Colonic mucosa (tissue), 4 donors: ENCODE measurements at regions not wholly inside any gene's neighbourhood (a gene's known extent, or its start where the extent isn't known, plus 50 kb on each side); places are given as distances from the start of the nearest gene placed in this dataset.

ENCODE experiments used
- DNase-seq: peaks from one replicate; pipeline ENCODE4 v3.0.0-alpha.2; 2020
- H3K27ac ChIP-seq: fragments of 200-600 bp; one replicate; pipeline ENCODE4 v1.8.0; 2021
- H3K27me3 ChIP-seq: fragments of 200-600 bp; one replicate; pipeline ENCODE4 v1.8.0; 2021
- H3K36me3 ChIP-seq: fragments of 200-600 bp; one replicate; pipeline ENCODE4 v1.8.0; 2021
- H3K4me1 ChIP-seq: fragments of 200-600 bp; one replicate; pipeline ENCODE4 v1.8.0; 2021; ENCODE audit warnings: mild to moderate bottlenecking
- H3K4me3 ChIP-seq: fragments of 200-600 bp; one replicate; pipeline ENCODE4 v1.8.0; 2021
- H3K9ac ChIP-seq, 2 donors: one replicate each; pipeline ENCODE4 v1.7.0; 2013; ENCODE audit warnings: control low read depth in 2 of 2, low read depth in 2 of 2, low read length in 2 of 2
- H3K9me3 ChIP-seq: fragments of 200-600 bp; one replicate; pipeline ENCODE4 v1.8.0; 2021
- intact Hi-C: fragments of 100-400 bp; cut with DNase I; formaldehyde crosslinking; loops from one replicate; pipeline ENCODE4 v1.14.1; 2022
- TF ChIP-seq, protein P1 (sequence below): fragments of 200-600 bp; IDR thresholded peaks from one replicate; pipeline ENCODE4 v1.8.0; 2022; ENCODE audit warnings: antibody characterized with exemption, mild to moderate bottlenecking
- donor health status: healthy.
- donor health status: DM: no; HTN: no; CAD: no.
- donor health status: DM: no; HTN: no; CAD: no.

DNA sequence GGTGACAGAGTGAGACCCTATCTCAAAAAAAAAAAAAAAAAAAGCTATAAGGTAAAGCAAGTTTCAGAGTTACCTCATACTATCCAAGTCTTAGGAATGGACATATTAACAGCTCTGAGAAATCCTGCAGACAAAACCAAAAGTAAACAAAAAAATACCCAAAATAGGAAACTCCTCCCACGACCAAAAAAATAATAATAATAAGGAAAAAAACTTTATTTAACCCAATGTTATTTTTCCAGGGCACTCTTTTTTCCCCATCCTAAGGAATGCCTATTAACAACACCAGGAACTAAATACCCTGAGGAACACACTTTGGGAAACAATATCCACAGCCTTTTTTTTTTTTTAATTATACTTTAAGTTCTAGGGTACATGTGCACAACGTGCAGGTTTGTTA lies 135.5 kb upstream of the CCND2 start:
- no peak overlapping the region for H3K9ac ChIP-seq
- H3K36me3 ChIP-seq = no peaks in the 10 kb centered on the region
- no peaks in the 10 kb centered on the region for H3K27me3 ChIP-seq
- DNase-seq = no peak
- no peak overlapping the region for H3K4me3 ChIP-seq
- no peaks in the 10 kb centered on the region for H3K4me1 ChIP-seq
- TF ChIP-seq, protein P1, sequence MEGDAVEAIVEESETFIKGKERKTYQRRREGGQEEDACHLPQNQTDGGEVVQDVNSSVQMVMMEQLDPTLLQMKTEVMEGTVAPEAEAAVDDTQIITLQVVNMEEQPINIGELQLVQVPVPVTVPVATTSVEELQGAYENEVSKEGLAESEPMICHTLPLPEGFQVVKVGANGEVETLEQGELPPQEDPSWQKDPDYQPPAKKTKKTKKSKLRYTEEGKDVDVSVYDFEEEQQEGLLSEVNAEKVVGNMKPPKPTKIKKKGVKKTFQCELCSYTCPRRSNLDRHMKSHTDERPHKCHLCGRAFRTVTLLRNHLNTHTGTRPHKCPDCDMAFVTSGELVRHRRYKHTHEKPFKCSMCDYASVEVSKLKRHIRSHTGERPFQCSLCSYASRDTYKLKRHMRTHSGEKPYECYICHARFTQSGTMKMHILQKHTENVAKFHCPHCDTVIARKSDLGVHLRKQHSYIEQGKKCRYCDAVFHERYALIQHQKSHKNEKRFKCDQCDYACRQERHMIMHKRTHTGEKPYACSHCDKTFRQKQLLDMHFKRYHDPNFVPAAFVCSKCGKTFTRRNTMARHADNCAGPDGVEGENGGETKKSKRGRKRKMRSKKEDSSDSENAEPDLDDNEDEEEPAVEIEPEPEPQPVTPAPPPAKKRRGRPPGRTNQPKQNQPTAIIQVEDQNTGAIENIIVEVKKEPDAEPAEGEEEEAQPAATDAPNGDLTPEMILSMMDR = no peak
- no peak overlapping the region for H3K27ac ChIP-seq
- no peaks in the 10 kb centered on the region for H3K9me3 ChIP-seq
- intact Hi-C loops = no loop called here

- H3K4me3 ChIP-seq = no peak overlapping the region
Measured at GRCh38 chr12:4137441-4137840, 136.1 kb upstream of the CCND2 start.

GRCh38 chr12:4137015-4137414 lies 136.5 kb upstream of the CCND2 start:
- H3K9ac ChIP-seq = no peak overlapping the region
- H3K9me3 ChIP-seq = no peaks in the 10 kb centered on the region
- intact Hi-C loops = no loop called here
- H3K27ac ChIP-seq = no peak overlapping the region
- DNase-seq = no peak
- TF ChIP-seq, protein P1 = no peak
- no peak overlapping the region for H3K4me3 ChIP-seq
- no peaks in the 10 kb centered on the region for H3K27me3 ChIP-seq
- no peaks in the 10 kb centered on the region for H3K36me3 ChIP-seq
- no peaks in the 10 kb centered on the region for H3K4me1 ChIP-seq

More at GRCh38 chr12:4137441-4137840, 136.1 kb upstream of the CCND2 start:
- DNase-seq = no peak
- Histone ChIP-seq H3K9me3 (no peaks in the 10 kb centered on the region), H3K4me1 (no peaks in the 10 kb centered on the region), H3K27me3 (no peaks in the 10 kb centered on the region), H3K36me3 (no peaks in the 10 kb centered on the region), H3K9ac (no peak overlapping the region), H3K27ac (no peak overlapping the region)
- intact Hi-C loops = no loop called here
- TF ChIP-seq, protein P1 = no peak

GRCh38 chr12:4135919-4136605 lies 137.5 kb upstream of the CCND2 start:
- no peaks in the 10 kb centered on the region for H3K36me3 ChIP-seq
- no peaks in the 10 kb centered on the region for H3K9me3 ChIP-seq
- no peak overlapping the region for H3K27ac ChIP-seq
- H3K9ac ChIP-seq = no peak overlapping the region
- H3K4me1 ChIP-seq = no peaks in the 10 kb centered on the region
- no peak overlapping the region for H3K4me3 ChIP-seq
- TF ChIP-seq, protein P1 = no peak
- DNase-seq = no peak
- intact Hi-C loops = no loop called here
- no peaks in the 10 kb centered on the region for H3K27me3 ChIP-seq

DNA sequence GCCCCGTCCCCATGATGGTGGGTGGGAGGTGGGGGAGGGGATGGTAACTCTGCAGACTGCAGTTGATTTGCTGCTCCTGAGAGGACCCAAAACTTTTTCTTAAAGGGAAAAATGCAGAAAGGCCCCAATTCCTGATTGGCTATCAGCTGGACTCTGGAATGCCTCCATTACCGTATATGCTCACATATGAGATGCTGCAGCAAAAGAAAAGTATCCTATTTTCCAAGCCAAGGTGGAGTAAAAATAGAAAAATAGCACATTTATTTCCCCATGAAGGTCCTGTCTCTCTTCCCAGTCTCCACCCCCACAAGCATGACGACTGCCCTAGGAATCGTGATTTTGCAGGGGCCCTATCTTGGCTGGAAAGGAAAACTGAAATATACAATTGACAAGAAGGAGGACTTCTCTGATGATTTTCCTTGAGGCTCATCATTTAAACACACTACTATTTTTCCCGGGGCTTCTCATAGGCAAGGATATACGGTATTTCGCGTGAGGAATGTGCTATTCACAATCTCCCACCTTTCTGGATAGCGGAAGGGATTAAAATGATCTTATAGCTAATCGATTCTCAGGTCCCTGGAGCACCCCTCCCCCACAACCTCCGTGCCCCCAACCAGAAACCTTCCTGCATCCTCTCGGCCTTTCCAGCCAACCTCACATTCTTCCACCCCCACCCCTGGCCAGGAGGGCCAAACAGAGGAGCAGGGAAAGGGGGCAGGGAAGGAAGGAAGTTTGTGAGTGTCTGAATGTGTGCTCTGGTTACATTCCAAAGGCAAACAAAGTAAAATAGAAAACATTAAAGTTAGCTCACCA lies 138.9 kb upstream of the CCND2 start:
- Histone ChIP-seq H3K9ac (no peak overlapping the region), H3K27ac (no peak overlapping the region), H3K4me1 (no peaks in the 10 kb centered on the region), H3K4me3 (no peak overlapping the region), H3K36me3 (no peaks in the 10 kb centered on the region), H3K9me3 (no peaks in the 10 kb centered on the region), H3K27me3 (no peaks in the 10 kb centered on the region)
- TF ChIP-seq, protein P1 = no peak
- intact Hi-C loops = no loop called here
- DNase-seq = no peak
